Spleen (tissue), 11 donors: ENCODE measurements at regions not wholly inside any gene's neighbourhood (a gene's known extent, or its start where the extent isn't known, plus 50 kb on each side); places are given as distances from the start of the nearest gene placed in this dataset.

ENCODE experiments used
- DNase-seq: peaks from one replicate; pipeline ENCODE4 v3.0.0-alpha.2; 2020
- H3K27ac ChIP-seq, 8 donors: fragments of 200-600 bp; sonication (generic) in 7 of 8; 1 replicate in 4 of 8; 2 replicates in 4 of 8; pipeline versions ENCODE4 v1.5.0 to v1.8.0; 2016 to 2021; ENCODE audit warnings: inconsistent platforms in 4 of 8, mild to moderate bottlenecking in 4 of 8, moderate library complexity in 1 of 8
- H3K27me3 ChIP-seq, 7 donors: fragments of 200-600 bp; sonication (generic) in 6 of 7; replicated peaks in 1 of 7; 1 replicate in 4 of 7; 2 replicates in 3 of 7; pipeline versions ENCODE4 v1.5.0 to v1.8.0; 2016 to 2021; ENCODE audit warnings: inconsistent platforms in 3 of 7, mild to moderate bottlenecking in 1 of 7
- H3K36me3 ChIP-seq, 6 donors: fragments of 200-600 bp; sonication (generic) in 5 of 6; 1 replicate in 4 of 6; 2 replicates in 2 of 6; pipeline versions ENCODE4 v1.5.0 to v1.8.0; 2016 to 2021; ENCODE audit warnings: inconsistent platforms in 2 of 6
- H3K4me1 ChIP-seq, 6 donors: fragments of 200-600 bp; sonication (generic) in 5 of 6; 1 replicate in 3 of 6; 2 replicates in 3 of 6; pipeline versions ENCODE4 v1.5.0 to v1.8.0; 2016 to 2021; ENCODE audit warnings: inconsistent platforms in 3 of 6
- H3K4me3 ChIP-seq, 8 donors: fragments of 200-600 bp; sonication (generic) in 7 of 8; 1 replicate in 4 of 8; 2 replicates in 4 of 8; pipeline versions ENCODE4 v1.5.0 to v1.8.0; 2016 to 2021; ENCODE audit warnings: inconsistent platforms in 4 of 8, mild to moderate bottlenecking in 4 of 8, moderate library complexity in 2 of 8
- H3K9me3 ChIP-seq, 8 donors: fragments of 200-600 bp; sonication (generic) in 7 of 8; 1 replicate in 4 of 8; 2 replicates in 4 of 8; pipeline versions ENCODE4 v1.5.0 to v1.8.0; 2016 to 2021; ENCODE audit warnings: inconsistent platforms in 4 of 8
- CTCF ChIP-seq, 11 experiments: fragments of 200-600 bp in 7 of 11; fragments of 450-650 bp in 4 of 11; sonication (generic) in 4 of 11; IDR thresholded peaks in 8 of 11; conservative IDR thresholded peaks in 3 of 11; 1 replicate in 7 of 11; 2 replicates in 4 of 11; pipeline versions ENCODE4 v1.4.0 to v1.8.0; 2016 to 2021; ENCODE audit warnings: antibody characterized with exemption in 11 of 11, inconsistent platforms in 4 of 11, mild to moderate bottlenecking in 1 of 11
- POLR2A ChIP-seq, 3 donors: fragments of 450-650 bp; IDR thresholded peaks; one replicate each; pipeline ENCODE4 v1.5.1; 2017; ENCODE audit warnings: antibody characterized with exemption in 3 of 3, mild to moderate bottlenecking in 1 of 3
- POLR2AphosphoS5 ChIP-seq, 3 donors: sonication (generic); formaldehyde crosslinking; IDR thresholded peaks; one replicate each; pipeline ENCODE4 v1.5.1; 2017; ENCODE audit warnings: antibody characterized with exemption in 3 of 3
- WGBS, 5 donors: extraction: QIAGEN DNeasy Blood & Tissue Kit in 3 of 5; methylation state at CpG; one replicate each; pipeline versions ENCODE4 v1.1.5 to v1.1.7; 2013 to 2018; 5-methylcytosine and 5-hydroxymethylcytosine counted together
- intact Hi-C: fragments of 100-400 bp; cut with DNase I; formaldehyde crosslinking; loops from one replicate; pipeline ENCODE4 v1.15.0; 2023; ENCODE audit warnings: low total_unique reads
- donor health status: healthy with polysubstance abuse.
- donor health status: DM: no; HTN: no; CAD: no; lungs with moderate emphysema.
- donor health status: DM: no; HTN: no; CAD: no.
- donor health status: Bipolar disorder and iron deficiency.
- donor health status: healthy.
- donor health status: DM: no; HTN: no; CAD: no.
- donor health status: DM: yes; HTN: yes; CAD: no.

GRCh38 chr13:71096421-71096820 is 770.6 kb downstream of the DACH1 start:
- 84 to 93% (median 86%) methylated on average over 1 of the region's 1 CpG for WGBS, 5 donors
- H3K27me3 ChIP-seq: no peaks in the 10 kb centered on the region
- H3K9me3 ChIP-seq: no peaks in the 10 kb centered on the region
- TF ChIP-seq POLR2AphosphoS5 (IDR thresholded peaks at IDR 0.05) (no peak), CTCF (IDR thresholded peaks at IDR 0.05 in 8 of 11, conservative IDR thresholded peaks at IDR 0.05 in 3 of 11) (no peak), POLR2A (IDR thresholded peaks at IDR 0.05) (no peak)
- no peak for DNase-seq
- no peaks in the 10 kb centered on the region for H3K4me1 ChIP-seq
- no peak overlapping the region for H3K4me3 ChIP-seq
- no peaks in the 10 kb centered on the region for H3K36me3 ChIP-seq
- intact Hi-C loops: no loop called here
- H3K27ac ChIP-seq: no peak overlapping the region

GRCh38 chr13:71090990-71091389 is 776.0 kb downstream of the DACH1 start:
- WGBS, 5 donors: 69 to 84% (median 79%) methylated on average over 2 of the region's 2 CpGs
- Histone ChIP-seq H3K4me3 (no peak overlapping the region), H3K27me3 (no peaks in the 10 kb centered on the region), H3K9me3 (peaks cover 0 to 9% (median 0%) of the 10 kb centered on the region in 8 donors), H3K36me3 (no peaks in the 10 kb centered on the region), H3K4me1 (no peaks in the 10 kb centered on the region), H3K27ac (no peak overlapping the region)
- intact Hi-C loops: no loop called here
- TF ChIP-seq CTCF (IDR thresholded peaks at IDR 0.05 in 8 of 11, conservative IDR thresholded peaks at IDR 0.05 in 3 of 11): no peak
- TF ChIP-seq POLR2A (IDR thresholded peaks at IDR 0.05): no peak
- TF ChIP-seq POLR2AphosphoS5 (IDR thresholded peaks at IDR 0.05): no peak
- no peak for DNase-seq

- Histone ChIP-seq H3K27ac (no peak overlapping the region), H3K36me3 (no peaks in the 10 kb centered on the region), H3K27me3 (no peaks in the 10 kb centered on the region), H3K4me1 (no peaks in the 10 kb centered on the region), H3K4me3 (no peak overlapping the region), H3K9me3 (peaks cover 0 to 9% (median 0%) of the 10 kb centered on the region in 8 donors)
- 85 to 92% (median 86%) methylated on average over 4 of the region's 4 CpGs for WGBS, 5 donors
- TF ChIP-seq POLR2A (IDR thresholded peaks at IDR 0.05): no peak
- no peak for TF ChIP-seq POLR2AphosphoS5 (IDR thresholded peaks at IDR 0.05)
- no peak for TF ChIP-seq CTCF (IDR thresholded peaks at IDR 0.05 in 8 of 11, conservative IDR thresholded peaks at IDR 0.05 in 3 of 11)
- no peak for DNase-seq
- intact Hi-C loops: no loop called here
These were observed 777.9 kb downstream of the DACH1 start for GRCh38 chr13:71089056-71089455.

GRCh38 chr13:71087432-71087831 is 779.6 kb downstream of the DACH1 start:
- no peak for DNase-seq
- Histone ChIP-seq H3K27ac (no peak overlapping the region), H3K4me1 (no peaks in the 10 kb centered on the region), H3K36me3 (no peaks in the 10 kb centered on the region), H3K4me3 (no peak overlapping the region), H3K9me3 (peaks cover 0 to 9% (median 0%) of the 10 kb centered on the region in 8 donors), H3K27me3 (no peaks in the 10 kb centered on the region)
- intact Hi-C loops: no loop called here
- WGBS, 5 donors: 88 to 97% (median 93%) methylated on average over 16 of the region's 16 CpGs
- TF ChIP-seq POLR2AphosphoS5 (IDR thresholded peaks at IDR 0.05) (no peak), CTCF (IDR thresholded peaks at IDR 0.05 in 8 of 11, conservative IDR thresholded peaks at IDR 0.05 in 3 of 11) (no peak), POLR2A (IDR thresholded peaks at IDR 0.05) (no peak)
